Stimulated activated CD8-positive, alpha-beta memory T cell treated with anti-CD3 and anti-CD28 coated beads, Interleukin-15, amount 100 ng/mL, for 48 hours (primary cell): ENCODE measurements at regions not wholly inside any gene's neighbourhood (a gene's known extent, or its start where the extent isn't known, plus 50 kb on each side); places are given as distances from the start of the nearest gene placed in this dataset.

Experiments used
- DNase-seq, 2 donors: peaks; one replicate each; pipeline ENCODE4 v3.0.0-alpha.2; 2020; ENCODE audit warnings: low read depth in 2 of 2

- DNase-seq, result no peak
Measured at GRCh38 chr13:76446191-76446590, 440.0 kb downstream of the KCTD12 start.

DNA sequence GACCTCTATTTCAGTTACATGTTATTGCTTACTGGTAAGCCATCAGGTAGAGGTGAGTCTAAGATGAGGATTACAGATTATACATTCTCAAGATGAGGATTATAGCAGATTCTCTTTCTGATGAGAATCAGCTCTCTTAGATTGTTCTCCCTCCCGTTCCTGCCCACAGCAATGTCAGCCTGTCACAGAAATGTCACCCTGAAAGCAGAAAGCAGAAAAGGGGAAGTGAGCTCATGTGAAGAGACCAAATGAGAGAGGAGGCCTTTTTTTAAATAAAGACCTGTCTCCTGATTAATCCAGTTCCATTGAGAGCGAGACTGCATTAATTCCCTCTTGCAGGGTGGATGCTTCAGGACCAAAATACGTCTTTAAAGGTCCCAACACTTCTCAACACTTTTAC lies 445.6 kb downstream of the KCTD12 start:
- no peak for DNase-seq

DNA sequence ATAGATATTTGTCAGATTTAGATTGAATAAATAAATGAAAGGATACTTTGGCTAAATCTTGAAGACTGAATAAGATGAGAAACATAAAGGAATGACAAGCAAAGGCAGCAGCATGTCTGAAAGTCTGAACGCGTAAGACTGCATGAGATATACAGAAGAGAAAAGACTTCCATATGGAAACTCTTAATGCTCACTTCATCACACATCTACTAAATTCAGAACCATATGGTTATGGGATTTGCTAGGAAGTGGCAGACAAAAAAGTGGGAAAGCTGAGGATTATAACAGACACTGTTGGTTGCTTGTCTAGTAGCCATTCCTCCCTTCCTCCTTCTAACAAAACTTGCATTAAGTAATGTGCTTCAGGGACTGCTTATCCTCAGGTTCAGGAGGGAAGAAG lies 446.7 kb downstream of the KCTD12 start:
- no peak for DNase-seq

- no peak for DNase-seq
Measured at GRCh38 chr13:76438050-76438449, 448.2 kb downstream of the KCTD12 start.

DNA sequence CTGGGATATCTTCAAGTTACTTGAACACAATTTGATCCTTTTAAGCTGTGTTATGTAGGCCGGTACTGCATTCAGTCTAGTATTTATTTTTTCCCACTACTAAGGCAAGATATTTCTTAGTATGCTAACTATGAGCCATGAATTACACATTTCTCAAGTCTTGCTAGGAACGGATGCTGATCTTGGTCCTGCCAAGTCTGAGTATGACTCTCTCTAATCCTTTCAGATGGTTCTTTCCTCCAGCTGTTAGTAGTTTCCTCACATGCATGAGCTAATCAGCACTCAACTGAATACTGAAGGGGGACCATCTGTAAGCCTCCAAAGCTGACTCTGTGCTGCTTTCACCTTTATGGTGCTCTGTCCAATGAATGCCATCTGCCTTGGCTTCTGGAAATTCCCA lies 460.3 kb downstream of the KCTD12 start:
- DNase-seq, result no peak

- DNase-seq, result no peak
Measured at GRCh38 chr13:76421011-76421410, 465.2 kb downstream of the KCTD12 start.

GRCh38 chr13:76418404-76418803 lies 467.8 kb downstream of the KCTD12 start:
- no peak for DNase-seq

GRCh38 chr13:76414320-76414719 lies 471.9 kb downstream of the KCTD12 start:
- DNase-seq, result no peak

- DNase-seq, result no peak
Measured at GRCh38 chr13:76406243-76406642, 480.0 kb downstream of the KCTD12 start.

DNA sequence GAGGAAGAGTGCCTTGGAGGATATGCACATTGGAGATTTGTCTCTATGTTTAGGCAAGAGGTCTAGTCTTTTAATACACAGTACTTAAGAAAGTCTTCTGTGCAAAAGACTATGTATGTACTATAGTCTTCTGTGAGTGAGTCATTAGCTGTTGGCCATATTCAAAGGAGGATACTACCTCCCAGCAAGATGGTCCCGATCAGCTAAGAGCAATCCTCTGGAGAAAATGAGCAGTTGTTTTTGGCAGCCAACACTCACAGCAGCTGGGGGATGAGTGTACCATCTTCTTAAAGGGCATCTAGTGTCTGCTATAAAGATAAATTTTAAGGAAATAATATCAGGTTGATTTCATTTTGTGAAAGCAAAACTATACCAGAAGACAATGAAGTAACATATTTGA lies 487.8 kb downstream of the KCTD12 start:
- DNase-seq, result no peak

DNA sequence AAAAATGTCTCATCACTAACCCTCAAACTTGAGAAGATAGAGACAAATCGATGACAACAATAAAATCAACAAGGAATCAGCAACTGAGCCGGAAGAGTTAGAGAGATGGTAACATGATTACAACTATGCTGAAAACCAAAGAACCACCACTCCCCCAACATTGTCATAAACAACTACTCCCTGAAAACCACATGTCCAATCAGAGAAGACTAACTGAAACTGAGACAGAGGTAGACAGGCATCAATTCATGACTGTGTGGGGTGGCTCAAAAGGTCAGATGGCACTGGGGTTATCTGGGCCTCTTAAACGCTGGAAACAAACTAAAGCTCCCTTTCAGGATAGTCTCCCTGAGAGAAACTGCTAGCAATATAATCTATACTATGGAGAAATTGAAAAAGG lies 488.8 kb downstream of the KCTD12 start:
- DNase-seq, result no peak

DNA sequence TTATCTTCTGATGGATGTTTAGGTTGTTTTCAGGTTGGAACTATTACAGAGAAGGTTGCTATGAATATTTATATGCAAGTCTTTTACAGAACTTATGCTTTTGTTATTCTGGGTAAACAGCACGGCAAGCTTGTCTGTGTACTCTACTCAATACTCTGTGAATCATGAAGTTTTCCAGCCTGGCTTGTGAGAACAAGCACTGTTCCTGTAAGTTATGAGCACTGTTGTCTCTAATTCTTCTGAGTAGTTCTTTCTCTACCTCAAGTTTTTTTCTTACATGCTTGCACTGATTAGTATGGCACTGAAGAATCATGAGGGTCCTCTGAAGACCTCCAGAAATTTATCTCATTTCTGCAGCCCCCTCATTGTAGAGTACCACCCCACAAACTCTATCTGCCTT lies 496.9 kb downstream of the KCTD12 start:
- DNase-seq, result no peak

DNA sequence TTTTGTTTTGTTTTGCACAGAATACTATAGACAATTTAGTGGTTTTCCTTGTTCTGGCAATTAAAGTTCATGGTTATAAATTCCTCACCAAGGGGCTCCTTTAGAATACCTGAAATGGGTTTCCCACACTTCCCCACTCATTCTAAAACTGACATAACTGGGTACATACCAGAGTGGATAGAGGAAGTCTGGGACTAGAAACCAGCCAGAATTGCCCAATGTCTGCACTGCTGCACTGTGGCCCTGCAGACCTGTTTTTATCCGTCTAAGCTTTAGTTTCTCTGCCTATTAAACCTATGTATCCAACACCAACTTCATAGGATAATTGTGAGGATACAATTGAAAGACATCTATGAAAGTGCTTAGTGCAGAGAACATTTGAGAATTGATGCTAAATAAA lies 498.6 kb downstream of the KCTD12 start:
- no peak for DNase-seq

DNA sequence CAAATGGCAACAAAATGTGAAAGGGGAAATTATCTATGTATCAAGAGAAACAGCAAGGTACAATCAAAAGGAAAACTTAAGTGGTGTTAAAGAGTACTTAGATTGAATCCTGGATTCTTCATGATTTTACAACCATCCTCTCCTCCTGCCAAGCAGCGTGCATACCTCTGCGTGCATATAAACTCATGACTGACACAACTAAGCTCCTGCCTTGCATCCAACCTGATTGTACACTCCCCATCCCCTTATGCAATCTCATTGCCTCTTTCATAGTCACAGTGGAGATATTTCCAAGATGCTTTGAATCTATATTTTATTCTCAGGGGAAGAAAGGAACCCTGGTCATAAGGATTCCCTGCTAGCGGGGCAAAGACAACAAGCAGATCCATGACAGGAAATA lies 499.9 kb downstream of the KCTD12 start:
- DNase-seq, result no peak

DNA sequence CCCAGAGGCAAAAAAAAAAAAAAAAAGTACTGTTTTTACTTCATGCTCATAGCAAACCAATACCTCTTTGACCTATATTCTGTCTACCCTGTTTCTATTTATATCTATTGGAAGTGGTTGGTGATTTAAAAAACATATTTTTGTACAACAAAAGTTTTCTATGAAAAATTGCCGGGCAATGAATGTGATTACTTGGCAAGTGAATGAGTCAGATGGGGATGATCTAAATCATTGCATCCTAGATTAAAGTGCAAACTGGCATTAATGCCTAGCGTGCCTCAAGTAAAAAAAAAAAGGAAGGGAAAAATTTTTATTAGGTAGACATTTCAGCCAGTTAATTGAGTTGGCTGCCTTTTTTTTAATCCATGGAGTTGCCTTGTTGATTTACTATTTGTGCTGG lies 500.6 kb downstream of the KCTD12 start:
- DNase-seq, result no peak

GRCh38 chr13:76383676-76384461 lies 502.3 kb downstream of the KCTD12 start:
- DNase-seq, result no peak

DNA sequence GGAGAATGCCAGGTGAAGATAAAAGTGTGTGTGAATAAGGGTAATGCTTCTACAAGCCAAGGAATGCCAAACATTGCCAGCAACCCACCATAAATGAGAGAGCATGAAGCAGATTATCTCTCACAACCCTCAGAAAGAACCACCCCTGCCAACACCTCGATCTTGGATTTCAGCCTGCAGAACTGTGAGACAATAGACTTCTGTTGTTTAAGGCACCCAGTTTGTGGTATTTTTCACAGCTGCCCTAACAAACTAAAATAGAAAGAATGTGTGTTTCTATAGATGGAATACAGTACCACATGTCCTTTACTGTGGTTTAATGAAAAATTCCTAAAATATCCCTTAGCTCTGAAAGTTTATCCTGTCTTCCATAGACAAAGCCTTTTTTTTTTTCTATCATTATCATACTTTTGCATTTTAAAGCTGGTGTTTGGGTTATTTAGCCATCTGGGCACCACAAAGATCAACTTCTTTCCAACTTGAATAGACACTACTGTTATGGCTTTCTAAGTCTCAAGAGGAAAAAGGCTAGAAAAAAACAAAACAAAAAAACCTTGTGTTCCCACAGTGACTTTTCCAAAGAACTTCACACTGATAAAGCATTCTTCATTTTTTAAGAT lies 505.6 kb downstream of the KCTD12 start:
- DNase-seq, result no peak

GRCh38 chr13:76379341-76380105 lies 506.7 kb downstream of the KCTD12 start:
- DNase-seq, result no peak

DNA sequence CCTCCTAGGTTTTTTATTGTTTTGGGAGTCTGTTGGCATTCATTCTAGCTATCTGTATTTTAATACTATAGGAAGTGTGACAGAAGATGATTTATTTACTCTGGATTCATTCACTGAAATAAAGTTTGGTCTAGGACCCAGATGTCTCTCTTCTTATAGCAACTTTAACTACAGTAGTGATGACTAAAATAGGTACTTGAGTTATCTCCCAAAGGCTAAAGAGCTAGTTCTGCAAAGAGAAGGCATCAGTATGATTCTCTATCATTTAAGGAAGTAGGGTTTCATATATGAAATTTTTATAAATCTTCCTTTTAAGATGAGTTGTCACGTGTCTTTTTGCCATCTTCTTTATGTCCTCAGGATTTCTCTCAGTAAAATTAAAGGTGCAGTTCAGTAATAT lies 507.4 kb downstream of the KCTD12 start:
- DNase-seq, result no peak

- no peak for DNase-seq
Measured at GRCh38 chr13:76363682-76364289, 522.4 kb downstream of the KCTD12 start.

DNA sequence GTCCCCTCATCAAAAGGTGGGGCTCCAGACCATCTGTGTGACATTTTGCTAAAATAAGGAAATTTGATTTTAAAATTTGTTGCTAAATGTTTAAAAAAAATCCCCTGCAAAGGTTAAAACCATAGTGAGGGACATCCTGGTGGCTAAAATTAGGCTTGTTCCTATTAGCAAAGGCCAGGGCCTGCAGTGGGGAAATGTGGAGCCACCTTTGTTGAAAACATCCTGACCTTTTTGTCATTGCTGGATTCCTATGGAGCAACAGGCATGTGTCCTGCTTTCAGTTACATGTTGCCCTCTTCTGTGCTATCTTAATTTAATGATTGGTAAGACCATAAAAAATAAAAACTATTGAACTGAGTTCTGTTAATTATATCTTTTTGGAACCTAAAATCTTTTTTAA lies 524.3 kb downstream of the KCTD12 start:
- DNase-seq, result no peak

DNA sequence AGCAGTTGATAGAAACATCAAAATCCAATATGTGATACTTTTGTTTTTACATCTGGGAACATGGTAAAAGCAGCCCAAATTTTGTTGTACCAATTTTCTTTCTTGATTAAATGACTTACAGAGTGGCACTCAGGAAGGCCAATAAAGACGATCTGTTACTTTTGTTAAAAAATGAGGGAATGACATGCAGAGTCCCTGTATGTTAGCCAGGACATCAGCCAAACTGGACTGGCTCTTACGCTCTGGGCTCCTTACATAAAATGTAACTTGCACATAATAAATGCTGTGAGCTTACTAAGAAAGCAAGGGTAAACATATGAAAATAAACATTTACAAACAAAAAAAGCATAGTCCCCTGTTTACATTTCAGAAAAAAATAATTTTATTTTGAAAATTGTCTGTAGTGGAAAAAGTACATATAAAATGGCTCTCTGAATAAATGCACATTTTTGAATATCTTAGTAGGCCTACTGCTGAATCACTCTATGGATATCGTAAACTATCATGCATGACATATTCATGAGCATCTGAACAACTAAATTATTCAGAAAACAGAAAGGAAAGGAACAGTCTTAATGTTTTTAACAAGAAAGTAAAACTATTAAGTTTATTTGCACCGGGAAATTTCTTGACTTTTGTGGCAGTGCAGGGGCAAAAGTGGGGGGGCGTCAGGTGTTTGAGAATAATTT lies 534.5 kb downstream of the KCTD12 start:
- no peak for DNase-seq
